ENCODE measurements at regions not wholly inside any gene's neighbourhood (a gene's known extent, or its start where the extent isn't known, plus 50 kb on each side); places are given as distances from the start of the nearest gene placed in this dataset.

DNA sequence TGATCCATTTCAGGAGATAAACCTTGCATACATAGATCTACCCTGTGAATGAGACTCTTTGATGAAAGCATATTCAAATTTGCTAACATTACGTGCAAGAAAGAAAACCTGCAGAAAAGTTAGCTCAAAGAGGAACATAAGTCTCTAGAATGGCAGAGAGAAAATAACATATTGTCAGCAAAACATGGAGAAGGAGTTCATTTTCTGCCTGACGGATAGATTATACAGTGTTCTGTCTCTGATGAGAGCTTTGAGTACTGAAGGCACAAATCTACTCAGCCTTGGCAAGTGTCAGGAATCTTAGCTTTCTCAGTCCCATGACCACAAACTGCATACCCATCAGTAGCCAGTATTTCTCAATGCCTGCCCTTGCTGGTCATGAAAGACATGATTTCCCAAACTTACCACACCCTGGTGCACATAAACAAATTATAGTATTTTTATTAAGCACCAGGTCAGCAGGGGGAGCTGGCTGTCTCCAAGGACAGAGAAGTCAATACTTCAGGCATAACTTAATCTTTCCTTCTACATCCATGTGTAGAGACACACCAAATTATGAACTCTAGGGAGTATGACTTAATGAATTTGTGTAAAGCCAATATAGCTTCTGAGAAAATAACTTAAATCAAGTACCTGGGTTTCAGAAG is 401.2 kb upstream of the SOX11 start:
- Mint-ChIP-seq H3K4me1 (no peaks in the 10 kb centered on the region), H3K36me3 (no peaks in the 10 kb centered on the region), H3K9me3 (ENCODE audit: low read depth) (peaks cover 3% of the 10 kb centered on the region), H3K27me3 (no peaks in the 10 kb centered on the region), H3K4me3 (no peak overlapping the region), H3K27ac (no peak overlapping the region)
- CTCF ChIA-PET, result no interaction called here
- no peak for DNase-seq
- ATAC-seq, result no peak

DNA sequence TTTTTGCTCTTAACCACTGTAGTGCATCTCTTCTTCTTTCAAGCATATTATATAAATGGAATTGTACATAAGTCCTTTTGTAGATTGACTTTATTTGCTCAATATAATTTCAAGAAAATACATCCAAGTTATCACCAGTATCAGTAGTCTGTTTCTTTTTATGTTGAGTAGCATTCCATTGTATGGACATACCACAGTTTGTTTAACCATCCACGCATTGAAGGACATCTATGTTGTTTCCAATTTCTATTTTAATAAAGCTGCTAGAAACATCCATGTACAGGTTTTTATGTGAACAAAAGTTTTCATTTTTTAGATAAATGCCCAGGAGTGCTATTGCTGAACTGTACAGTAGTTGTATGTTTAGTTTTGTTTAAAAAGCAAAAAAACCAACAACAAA is 387.5 kb upstream of the SOX11 start:
- no peak for DNase-seq
- H3K4me1 Mint-ChIP-seq, result no peaks in the 10 kb centered on the region
- CTCF ChIA-PET, result no interaction called here
- H3K9me3 Mint-ChIP-seq (ENCODE audit: low read depth), result peaks cover 8% of the 10 kb centered on the region
- no peak overlapping the region for H3K4me3 Mint-ChIP-seq
- ATAC-seq, result no peak
- H3K36me3 Mint-ChIP-seq, result no peaks in the 10 kb centered on the region
- H3K27ac Mint-ChIP-seq, result no peak overlapping the region
- no peaks in the 10 kb centered on the region for H3K27me3 Mint-ChIP-seq

DNA sequence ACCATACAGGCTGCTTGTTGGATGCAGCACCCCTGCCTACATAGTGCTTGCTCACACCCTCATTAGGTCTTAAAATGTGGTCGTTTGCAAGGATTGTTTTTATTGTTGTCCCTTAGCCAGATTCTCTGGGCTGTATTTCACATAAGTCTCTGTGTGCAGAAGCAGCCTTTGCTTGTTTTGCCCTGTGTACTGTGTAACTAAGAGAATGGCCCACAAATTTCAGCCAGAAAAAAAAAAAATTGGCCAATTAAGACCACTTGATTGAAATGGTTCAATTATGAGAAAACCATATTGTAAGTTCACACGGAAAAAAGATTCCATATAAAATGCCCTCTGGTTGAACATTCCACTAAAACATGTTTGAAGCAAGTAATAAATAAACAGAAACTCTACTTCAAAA is 377.1 kb upstream of the SOX11 start:
- no peak for DNase-seq
- H3K27ac Mint-ChIP-seq, result no peak overlapping the region
- H3K36me3 Mint-ChIP-seq, result no peaks in the 10 kb centered on the region
- no peak for ATAC-seq
- no peaks in the 10 kb centered on the region for H3K27me3 Mint-ChIP-seq
- CTCF ChIA-PET, result no interaction called here
- H3K9me3 Mint-ChIP-seq (ENCODE audit: low read depth), result peaks cover 9% of the 10 kb centered on the region
- H3K4me1 Mint-ChIP-seq, result no peaks in the 10 kb centered on the region
- no peak overlapping the region for H3K4me3 Mint-ChIP-seq

- peaks cover 5% of the 10 kb centered on the region for H3K9me3 Mint-ChIP-seq (ENCODE audit: low read depth)
- no peak for ATAC-seq
- CTCF ChIA-PET, result no interaction called here
- DNase-seq, result no peak
- no peak overlapping the region for H3K27ac Mint-ChIP-seq
- H3K4me1 Mint-ChIP-seq, result no peaks in the 10 kb centered on the region
- H3K36me3 Mint-ChIP-seq, result no peaks in the 10 kb centered on the region
- no peak overlapping the region for H3K4me3 Mint-ChIP-seq
- no peaks in the 10 kb centered on the region for H3K27me3 Mint-ChIP-seq
Measured at GRCh38 chr2:5315512-5315911, 376.7 kb upstream of the SOX11 start.

GRCh38 chr2:5316001-5316490 is 376.1 kb upstream of the SOX11 start:
- CTCF ChIA-PET, result no interaction called here
- Mint-ChIP-seq H3K4me3 (no peak overlapping the region), H3K9me3 (ENCODE audit: low read depth) (peaks cover 2% of the 10 kb centered on the region), H3K27me3 (no peaks in the 10 kb centered on the region), H3K36me3 (no peaks in the 10 kb centered on the region), H3K27ac (no peak overlapping the region), H3K4me1 (no peaks in the 10 kb centered on the region)
- ATAC-seq, result no peak
- no peak for DNase-seq

DNA sequence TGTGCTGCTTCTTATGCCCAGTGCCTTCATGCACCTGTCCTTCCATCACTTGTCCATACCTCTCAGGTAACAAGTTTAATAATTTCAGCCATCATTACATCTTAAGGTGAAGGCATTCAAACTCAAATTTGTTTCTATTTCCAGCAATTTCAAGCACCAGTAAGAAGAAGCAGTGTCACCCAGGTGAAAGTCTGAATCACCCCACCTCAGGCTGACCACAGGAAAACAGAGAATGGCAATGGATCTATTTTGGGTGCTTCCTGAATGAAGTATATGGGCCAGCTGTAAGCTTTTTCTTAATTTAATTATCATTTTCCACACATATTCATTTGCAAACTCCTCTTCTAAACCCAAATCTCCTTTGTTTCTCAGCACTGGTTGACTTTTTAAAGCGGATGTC is 372.7 kb upstream of the SOX11 start:
- Mint-ChIP-seq H3K4me1 (no peaks in the 10 kb centered on the region), H3K27me3 (no peaks in the 10 kb centered on the region), H3K4me3 (no peak overlapping the region), H3K9me3 (ENCODE audit: low read depth) (peaks cover 4% of the 10 kb centered on the region), H3K36me3 (no peaks in the 10 kb centered on the region), H3K27ac (no peak overlapping the region)
- no peak for DNase-seq
- CTCF ChIA-PET, result no interaction called here
- no peak for ATAC-seq

GRCh38 chr2:5322396-5322795 is 369.8 kb upstream of the SOX11 start:
- Mint-ChIP-seq H3K9me3 (ENCODE audit: low read depth) (peaks cover 4% of the 10 kb centered on the region), H3K4me3 (no peak overlapping the region), H3K27me3 (no peaks in the 10 kb centered on the region), H3K4me1 (no peaks in the 10 kb centered on the region), H3K27ac (no peak overlapping the region), H3K36me3 (no peaks in the 10 kb centered on the region)
- DNase-seq (no peak), ATAC-seq (no peak)
- CTCF ChIA-PET, result no interaction called here

GRCh38 chr2:5325523-5325922 is 366.7 kb upstream of the SOX11 start:
- H3K9me3 Mint-ChIP-seq (ENCODE audit: low read depth), result peaks cover 2% of the 10 kb centered on the region
- H3K36me3 Mint-ChIP-seq, result no peaks in the 10 kb centered on the region
- H3K27me3 Mint-ChIP-seq, result no peaks in the 10 kb centered on the region
- no peaks in the 10 kb centered on the region for H3K4me1 Mint-ChIP-seq
- H3K4me3 Mint-ChIP-seq, result no peak overlapping the region
- no peak for DNase-seq
- CTCF ChIA-PET, result no interaction called here
- no peak for ATAC-seq
- no peak overlapping the region for H3K27ac Mint-ChIP-seq

GRCh38 chr2:5328826-5329225 is 363.4 kb upstream of the SOX11 start:
- no peaks in the 10 kb centered on the region for H3K4me1 Mint-ChIP-seq
- no peak overlapping the region for H3K4me3 Mint-ChIP-seq
- no peaks in the 10 kb centered on the region for H3K27me3 Mint-ChIP-seq
- no peaks in the 10 kb centered on the region for H3K36me3 Mint-ChIP-seq
- DNase-seq, result no peak
- H3K9me3 Mint-ChIP-seq (ENCODE audit: low read depth), result peaks cover 6% of the 10 kb centered on the region
- ATAC-seq, result no peak
- no peak overlapping the region for H3K27ac Mint-ChIP-seq
- CTCF ChIA-PET, result no interaction called here

GRCh38 chr2:5329763-5330162 is 362.4 kb upstream of the SOX11 start:
- Mint-ChIP-seq H3K36me3 (no peaks in the 10 kb centered on the region), H3K27me3 (no peaks in the 10 kb centered on the region), H3K27ac (no peak overlapping the region), H3K9me3 (ENCODE audit: low read depth) (peaks cover 3% of the 10 kb centered on the region), H3K4me3 (no peak overlapping the region), H3K4me1 (no peaks in the 10 kb centered on the region)
- ATAC-seq (no peak), DNase-seq (no peak)
- CTCF ChIA-PET, result no interaction called here

GRCh38 chr2:5330961-5331360 is 361.2 kb upstream of the SOX11 start:
- CTCF ChIA-PET, result no interaction called here
- ATAC-seq, result no peak

GRCh38 chr2:5332925-5333324 is 359.3 kb upstream of the SOX11 start:
- DNase-seq, result no peak
- no peak for ATAC-seq
- CTCF ChIA-PET, result no interaction called here
- no peak overlapping the region for H3K4me3 Mint-ChIP-seq
- peaks cover 3% of the 10 kb centered on the region for H3K9me3 Mint-ChIP-seq (ENCODE audit: low read depth)
- no peaks in the 10 kb centered on the region for H3K36me3 Mint-ChIP-seq
- H3K4me1 Mint-ChIP-seq, result no peaks in the 10 kb centered on the region
- H3K27ac Mint-ChIP-seq, result no peak overlapping the region
- H3K27me3 Mint-ChIP-seq, result no peaks in the 10 kb centered on the region

More at GRCh38 chr2:5330961-5331360, 361.2 kb upstream of the SOX11 start:
- Mint-ChIP-seq H3K27me3 (no peaks in the 10 kb centered on the region), H3K4me3 (no peak overlapping the region), H3K27ac (no peak overlapping the region), H3K4me1 (no peaks in the 10 kb centered on the region), H3K36me3 (no peaks in the 10 kb centered on the region), H3K9me3 (ENCODE audit: low read depth) (peaks cover 3% of the 10 kb centered on the region)
- DNase-seq, result no peak

- H3K27ac Mint-ChIP-seq, result no peak overlapping the region
Measured at GRCh38 chr2:5339473-5339872, 352.7 kb upstream of the SOX11 start.

DNA sequence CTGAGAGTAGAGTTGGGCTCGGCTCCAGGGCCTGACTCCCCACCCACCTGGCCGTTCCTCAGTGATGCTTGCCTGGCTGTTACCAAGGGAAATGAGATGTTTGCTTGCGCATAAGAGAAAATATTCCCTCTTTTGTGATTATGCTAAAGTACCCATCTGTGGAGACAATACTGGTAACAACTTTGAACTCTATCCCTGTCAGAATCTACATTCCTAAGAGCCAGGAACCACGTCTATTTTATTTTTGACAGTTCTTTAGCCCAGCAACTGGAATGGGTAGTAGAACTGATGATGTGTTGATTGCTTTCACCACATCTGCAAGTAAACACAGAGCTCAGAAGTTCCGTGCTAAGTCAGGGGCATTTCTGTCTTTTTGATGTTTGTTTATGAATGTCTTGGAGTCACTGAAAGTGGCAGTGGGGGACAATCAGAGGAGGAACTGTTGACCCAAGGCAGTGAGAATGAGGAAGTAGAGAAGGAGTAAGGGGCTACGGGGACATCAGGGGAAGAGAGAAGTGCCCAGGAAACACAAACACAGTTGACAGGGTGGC is 348.3 kb upstream of the SOX11 start:
- DNase-seq (no peak), ATAC-seq (no peak)
- Mint-ChIP-seq H3K27me3 (no peaks in the 10 kb centered on the region), H3K36me3 (no peaks in the 10 kb centered on the region), H3K9me3 (ENCODE audit: low read depth) (peaks cover 3% of the 10 kb centered on the region), H3K4me1 (no peaks in the 10 kb centered on the region), H3K27ac (no peak overlapping the region), H3K4me3 (no peak overlapping the region)
- CTCF ChIA-PET, result no interaction called here

More at GRCh38 chr2:5339473-5339872, 352.7 kb upstream of the SOX11 start:
- CTCF ChIA-PET, result interaction anchor here (0.6 kb wide), 1 partner anchor 157 kb away, joined by 3 read pairs; no protein-coding TSS in a partner anchor
- H3K36me3 Mint-ChIP-seq, result no peaks in the 10 kb centered on the region
- H3K4me1 Mint-ChIP-seq, result no peaks in the 10 kb centered on the region
- no peak for ATAC-seq
- no peaks in the 10 kb centered on the region for H3K27me3 Mint-ChIP-seq
- H3K4me3 Mint-ChIP-seq, result no peak overlapping the region
- no peak for DNase-seq
- H3K9me3 Mint-ChIP-seq (ENCODE audit: low read depth), result peaks cover 3% of the 10 kb centered on the region
